ENCODE measurements at regions not wholly inside any gene's neighbourhood (a gene's known extent, or its start where the extent isn't known, plus 50 kb on each side); places are given as distances from the start of the nearest gene placed in this dataset.
"Not testable (repeated sequence)": the region's sequence is repeated elsewhere in the genome, so short reads cannot be mapped to it uniquely, and the experiment has no call there.

- no peak overlapping the region for H3K4me3 ChIP-seq (ENCODE audit: insufficient read depth, low read depth, low read length)
- no peaks in the 10 kb centered on the region for H3K27me3 ChIP-seq (ENCODE audit: control insufficient read depth, insufficient read depth, low read length, poor library complexity, severe bottlenecking)
- H3K36me3 ChIP-seq (ENCODE audit: control insufficient read depth, insufficient read depth, low read length): no peaks in the 10 kb centered on the region
- H3K4me1 ChIP-seq (ENCODE audit: control insufficient read depth, insufficient read depth, low read length): no peaks in the 10 kb centered on the region
- no CpG with 5 or more reads among the region's 1 CpG for WGBS, 2 experiments
- peak overlapping the region; percentile 55 for H3K27ac ChIP-seq (ENCODE audit: insufficient read depth, low read depth, low read length, poor library complexity, severe bottlenecking)
- no peaks in the 10 kb centered on the region for H3K9me3 ChIP-seq (ENCODE audit: control insufficient read depth, low read length)
Measured at GRCh38 chr6:62999796-63000195, 211.5 kb upstream of the FKBP1C start.

GRCh38 chr6:63006018-63006417, 205.3 kb upstream of the FKBP1C start:
- H3K4me3 ChIP-seq (ENCODE audit: insufficient read depth, low read depth, low read length); H3K36me3 ChIP-seq (ENCODE audit: control insufficient read depth, insufficient read depth, low read length); H3K4me1 ChIP-seq (ENCODE audit: control insufficient read depth, insufficient read depth, low read length); H3K27me3 ChIP-seq (ENCODE audit: control insufficient read depth, insufficient read depth, low read length, poor library complexity, severe bottlenecking); H3K9me3 ChIP-seq (ENCODE audit: control insufficient read depth, low read length); H3K27ac ChIP-seq (ENCODE audit: insufficient read depth, low read depth, low read length, poor library complexity, severe bottlenecking): not testable (repeated sequence)
- 91 to 95% methylated on average over 7 of the region's 7 CpGs for WGBS, 2 experiments

- H3K27ac ChIP-seq (ENCODE audit: insufficient read depth, low read depth, low read length, poor library complexity, severe bottlenecking); H3K9me3 ChIP-seq (ENCODE audit: control insufficient read depth, low read length); H3K36me3 ChIP-seq (ENCODE audit: control insufficient read depth, insufficient read depth, low read length); H3K4me1 ChIP-seq (ENCODE audit: control insufficient read depth, insufficient read depth, low read length); H3K4me3 ChIP-seq (ENCODE audit: insufficient read depth, low read depth, low read length); H3K27me3 ChIP-seq (ENCODE audit: control insufficient read depth, insufficient read depth, low read length, poor library complexity, severe bottlenecking): not testable (repeated sequence)
- WGBS, 2 experiments: 61 to 67% methylated on average over 2 to 3 of the region's 3 CpGs
Measured at GRCh38 chr6:63010962-63011361, 200.3 kb upstream of the FKBP1C start.

DNA sequence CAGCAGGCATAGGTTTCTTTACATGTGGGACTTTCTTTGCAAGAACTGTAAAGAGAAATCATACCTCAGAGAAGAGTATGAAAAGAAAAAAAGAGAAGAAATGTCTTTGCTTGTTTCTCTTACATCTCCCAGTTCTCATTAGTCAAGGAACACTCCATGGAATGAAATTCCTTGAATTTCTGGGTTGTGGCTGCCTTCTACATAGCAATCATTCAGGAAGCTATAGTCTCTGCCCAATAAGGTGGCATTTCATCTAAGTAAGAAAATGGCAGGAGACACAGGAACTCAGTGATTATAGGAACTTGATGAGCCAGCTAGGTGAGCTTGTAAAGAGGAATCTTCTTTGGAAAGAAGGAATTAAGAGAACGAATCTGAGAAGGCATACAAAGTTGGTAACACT, 197.0 kb upstream of the FKBP1C start:
- Histone ChIP-seq H3K27ac (ENCODE audit: insufficient read depth, low read depth, low read length, poor library complexity, severe bottlenecking) (no peak overlapping the region), H3K4me3 (ENCODE audit: insufficient read depth, low read depth, low read length) (no peak overlapping the region), H3K27me3 (ENCODE audit: control insufficient read depth, insufficient read depth, low read length, poor library complexity, severe bottlenecking) (no peaks in the 10 kb centered on the region), H3K36me3 (ENCODE audit: control insufficient read depth, insufficient read depth, low read length) (no peaks in the 10 kb centered on the region), H3K4me1 (ENCODE audit: control insufficient read depth, insufficient read depth, low read length) (no peaks in the 10 kb centered on the region), H3K9me3 (ENCODE audit: control insufficient read depth, low read length) (no peaks in the 10 kb centered on the region)
- 77 to 91% methylated on average over 1 of the region's 1 CpG for WGBS, 2 experiments

DNA sequence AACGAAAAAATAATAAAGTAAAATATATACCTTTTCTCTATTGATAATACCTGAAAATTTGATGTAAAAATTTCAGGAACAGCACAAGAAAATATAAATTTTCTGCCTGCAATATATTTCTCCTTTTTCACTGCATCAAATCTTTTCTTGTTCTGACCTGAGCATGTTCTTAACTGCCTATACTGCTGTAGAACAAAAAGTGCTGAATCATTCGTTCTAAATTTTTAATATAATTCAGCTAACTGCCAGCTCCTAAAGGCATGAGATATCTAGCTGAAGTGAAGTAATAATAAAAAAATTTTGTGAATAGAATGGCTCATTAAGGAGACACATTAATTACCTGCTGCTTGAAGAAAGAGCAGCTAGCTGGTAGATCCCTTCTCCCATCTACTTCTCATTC, 188.6 kb upstream of the FKBP1C start:
- no peaks in the 10 kb centered on the region for H3K4me1 ChIP-seq (ENCODE audit: control insufficient read depth, insufficient read depth, low read length)
- no peaks in the 10 kb centered on the region for H3K27me3 ChIP-seq (ENCODE audit: control insufficient read depth, insufficient read depth, low read length, poor library complexity, severe bottlenecking)
- no peaks in the 10 kb centered on the region for H3K9me3 ChIP-seq (ENCODE audit: control insufficient read depth, low read length)
- H3K27ac ChIP-seq (ENCODE audit: insufficient read depth, low read depth, low read length, poor library complexity, severe bottlenecking): no peak overlapping the region
- no peak overlapping the region for H3K4me3 ChIP-seq (ENCODE audit: insufficient read depth, low read depth, low read length)
- no peaks in the 10 kb centered on the region for H3K36me3 ChIP-seq (ENCODE audit: control insufficient read depth, insufficient read depth, low read length)
- no CpG with 5 or more reads among the region's 2 CpGs for WGBS, 2 experiments

GRCh38 chr6:63023726-63024125, 187.5 kb upstream of the FKBP1C start:
- no peak overlapping the region for H3K27ac ChIP-seq (ENCODE audit: insufficient read depth, low read depth, low read length, poor library complexity, severe bottlenecking)
- no peaks in the 10 kb centered on the region for H3K9me3 ChIP-seq (ENCODE audit: control insufficient read depth, low read length)
- 95 to 99% methylated on average over 3 of the region's 4 CpGs for WGBS, 2 experiments
- no peaks in the 10 kb centered on the region for H3K36me3 ChIP-seq (ENCODE audit: control insufficient read depth, insufficient read depth, low read length)
- no peaks in the 10 kb centered on the region for H3K4me1 ChIP-seq (ENCODE audit: control insufficient read depth, insufficient read depth, low read length)
- no peaks in the 10 kb centered on the region for H3K27me3 ChIP-seq (ENCODE audit: control insufficient read depth, insufficient read depth, low read length, poor library complexity, severe bottlenecking)
- H3K4me3 ChIP-seq (ENCODE audit: insufficient read depth, low read depth, low read length): no peak overlapping the region

GRCh38 chr6:63049216-63049615, 162.1 kb upstream of the FKBP1C start:
- Histone ChIP-seq H3K36me3 (ENCODE audit: control insufficient read depth, insufficient read depth, low read length) (no peaks in the 10 kb centered on the region), H3K9me3 (ENCODE audit: control insufficient read depth, low read length) (no peaks in the 10 kb centered on the region), H3K4me1 (ENCODE audit: control insufficient read depth, insufficient read depth, low read length) (no peaks in the 10 kb centered on the region), H3K4me3 (ENCODE audit: insufficient read depth, low read depth, low read length) (no peak overlapping the region), H3K27ac (ENCODE audit: insufficient read depth, low read depth, low read length, poor library complexity, severe bottlenecking) (no peak overlapping the region), H3K27me3 (ENCODE audit: control insufficient read depth, insufficient read depth, low read length, poor library complexity, severe bottlenecking) (no peaks in the 10 kb centered on the region)
- 68 to 69% methylated on average over 3 of the region's 3 CpGs for WGBS, 2 experiments

GRCh38 chr6:63053206-63053605, 158.1 kb upstream of the FKBP1C start:
- WGBS, 2 experiments: 83 to 86% methylated on average over 9 of the region's 9 CpGs
- not testable (repeated sequence) for H3K36me3 ChIP-seq (ENCODE audit: control insufficient read depth, insufficient read depth, low read length); H3K27ac ChIP-seq (ENCODE audit: insufficient read depth, low read depth, low read length, poor library complexity, severe bottlenecking); H3K4me1 ChIP-seq (ENCODE audit: control insufficient read depth, insufficient read depth, low read length); H3K9me3 ChIP-seq (ENCODE audit: control insufficient read depth, low read length); H3K4me3 ChIP-seq (ENCODE audit: insufficient read depth, low read depth, low read length); H3K27me3 ChIP-seq (ENCODE audit: control insufficient read depth, insufficient read depth, low read length, poor library complexity, severe bottlenecking)

DNA sequence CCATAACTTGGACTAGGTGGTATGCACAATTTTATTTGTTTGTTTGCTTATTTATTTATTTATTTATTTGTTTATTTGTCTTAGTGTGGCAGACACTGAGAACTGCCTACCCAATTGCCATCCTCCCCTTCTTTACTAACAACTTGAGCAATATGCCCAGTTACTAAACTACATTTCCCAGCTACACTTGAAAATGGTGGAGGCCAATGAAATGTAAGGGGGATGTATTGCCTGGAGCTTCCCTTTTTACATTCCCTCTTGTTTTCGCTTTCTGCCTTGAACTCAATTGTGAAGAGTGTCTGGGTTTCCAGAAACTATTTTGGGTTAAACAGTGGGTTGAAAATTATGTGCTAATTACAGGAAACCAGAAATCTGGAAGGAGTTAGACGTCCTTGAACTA, 152.7 kb upstream of the FKBP1C start:
- H3K36me3 ChIP-seq (ENCODE audit: control insufficient read depth, insufficient read depth, low read length): no peaks in the 10 kb centered on the region
- no peaks in the 10 kb centered on the region for H3K27me3 ChIP-seq (ENCODE audit: control insufficient read depth, insufficient read depth, low read length, poor library complexity, severe bottlenecking)
- H3K4me1 ChIP-seq (ENCODE audit: control insufficient read depth, insufficient read depth, low read length): no peaks in the 10 kb centered on the region
- H3K27ac ChIP-seq (ENCODE audit: insufficient read depth, low read depth, low read length, poor library complexity, severe bottlenecking): no peak overlapping the region
- no peaks in the 10 kb centered on the region for H3K9me3 ChIP-seq (ENCODE audit: control insufficient read depth, low read length)
- H3K4me3 ChIP-seq (ENCODE audit: insufficient read depth, low read depth, low read length): no peak overlapping the region
- WGBS, 2 experiments: 67 to 83% methylated on average over 1 to 2 of the region's 2 CpGs

GRCh38 chr6:63063631-63064271, 147.5 kb upstream of the FKBP1C start:
- Histone ChIP-seq H3K36me3 (ENCODE audit: control insufficient read depth, insufficient read depth, low read length) (no peaks in the 10 kb centered on the region), H3K4me3 (ENCODE audit: insufficient read depth, low read depth, low read length) (no peak overlapping the region), H3K9me3 (ENCODE audit: control insufficient read depth, low read length) (no peaks in the 10 kb centered on the region), H3K4me1 (ENCODE audit: control insufficient read depth, insufficient read depth, low read length) (no peaks in the 10 kb centered on the region), H3K27me3 (ENCODE audit: control insufficient read depth, insufficient read depth, low read length, poor library complexity, severe bottlenecking) (no peaks in the 10 kb centered on the region), H3K27ac (ENCODE audit: insufficient read depth, low read depth, low read length, poor library complexity, severe bottlenecking) (no peak overlapping the region)
- 88 to 92% methylated on average over 3 of the region's 3 CpGs for WGBS, 2 experiments
